ENCODE measurements at regions not wholly inside any gene's neighbourhood (a gene's known extent, or its start where the extent isn't known, plus 50 kb on each side); places are given as distances from the start of the nearest gene placed in this dataset.

DNA sequence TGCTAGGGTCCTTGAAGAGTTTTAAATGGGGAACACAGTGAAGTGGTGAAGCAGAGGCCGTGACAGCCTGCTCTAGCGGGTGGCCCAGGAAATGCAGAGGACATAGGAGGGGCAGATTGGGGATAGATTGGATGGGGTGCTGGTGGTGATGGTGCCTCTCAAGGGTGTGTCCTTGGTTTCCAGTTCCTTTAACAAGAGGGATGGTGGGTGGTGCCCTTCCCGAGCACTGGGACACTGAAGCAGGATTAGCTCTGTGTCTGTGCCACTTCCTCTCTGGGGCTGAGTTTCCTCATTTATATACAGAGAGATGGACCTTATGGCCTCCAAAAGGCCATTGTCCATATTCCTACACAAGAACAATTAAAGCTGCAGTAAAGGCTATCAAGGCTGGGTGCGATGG, 285.5 kb downstream of the TCF7L2 start:
- WGBS, result 92% methylated on average over 4 of the region's 4 CpGs
- ATAC-seq, result peak; percentile 43 to 48
- Histone ChIP-seq H3K4me1 (ENCODE audit: control insufficient read depth, insufficient read depth, low read length) (no peaks in the 10 kb centered on the region), H3K27me3 (ENCODE audit: control insufficient read depth, insufficient read depth) (no peaks in the 10 kb centered on the region), H3K27ac (ENCODE audit: low read length) (no peak overlapping the region), H3K9me3 (ENCODE audit: control insufficient read depth, low read length) (no peaks in the 10 kb centered on the region), H3K4me3 (ENCODE audit: low read length) (no peak overlapping the region)
- intact Hi-C loops (cut with DNase I), result no loop called here
- DNase-seq, result peak in 2 of 3 donors; percentile 22 to 67

DNA sequence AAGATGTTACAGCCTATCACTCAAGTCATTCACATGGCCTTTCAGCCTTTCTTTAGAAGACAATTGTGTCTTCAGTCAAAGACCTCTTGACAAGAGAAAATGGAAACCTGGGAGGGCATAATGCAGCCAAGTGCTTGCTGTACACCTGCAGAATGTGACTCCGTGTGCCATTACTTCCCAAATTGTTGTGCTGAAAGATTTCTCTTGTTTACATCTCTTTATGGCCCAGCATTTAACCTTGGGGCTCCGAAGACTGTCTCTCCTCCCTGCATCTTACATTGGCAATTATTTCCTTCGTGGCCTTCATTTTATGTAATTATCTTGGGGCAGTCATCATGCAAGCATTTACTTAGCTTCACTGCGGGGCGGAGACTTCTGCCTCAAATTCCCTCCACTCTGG, 287.0 kb downstream of the TCF7L2 start:
- no peak overlapping the region for H3K27ac ChIP-seq (ENCODE audit: low read length)
- intact Hi-C loops (cut with DNase I), result no loop called here
- WGBS, result 93% methylated on average over 5 of the region's 5 CpGs
- no peaks in the 10 kb centered on the region for H3K9me3 ChIP-seq (ENCODE audit: control insufficient read depth, low read length)
- DNase-seq (no peak), ATAC-seq (no peak)
- H3K4me1 ChIP-seq (ENCODE audit: control insufficient read depth, insufficient read depth, low read length), result no peaks in the 10 kb centered on the region
- H3K4me3 ChIP-seq (ENCODE audit: low read length), result no peak overlapping the region
- H3K27me3 ChIP-seq (ENCODE audit: control insufficient read depth, insufficient read depth), result no peaks in the 10 kb centered on the region

DNA sequence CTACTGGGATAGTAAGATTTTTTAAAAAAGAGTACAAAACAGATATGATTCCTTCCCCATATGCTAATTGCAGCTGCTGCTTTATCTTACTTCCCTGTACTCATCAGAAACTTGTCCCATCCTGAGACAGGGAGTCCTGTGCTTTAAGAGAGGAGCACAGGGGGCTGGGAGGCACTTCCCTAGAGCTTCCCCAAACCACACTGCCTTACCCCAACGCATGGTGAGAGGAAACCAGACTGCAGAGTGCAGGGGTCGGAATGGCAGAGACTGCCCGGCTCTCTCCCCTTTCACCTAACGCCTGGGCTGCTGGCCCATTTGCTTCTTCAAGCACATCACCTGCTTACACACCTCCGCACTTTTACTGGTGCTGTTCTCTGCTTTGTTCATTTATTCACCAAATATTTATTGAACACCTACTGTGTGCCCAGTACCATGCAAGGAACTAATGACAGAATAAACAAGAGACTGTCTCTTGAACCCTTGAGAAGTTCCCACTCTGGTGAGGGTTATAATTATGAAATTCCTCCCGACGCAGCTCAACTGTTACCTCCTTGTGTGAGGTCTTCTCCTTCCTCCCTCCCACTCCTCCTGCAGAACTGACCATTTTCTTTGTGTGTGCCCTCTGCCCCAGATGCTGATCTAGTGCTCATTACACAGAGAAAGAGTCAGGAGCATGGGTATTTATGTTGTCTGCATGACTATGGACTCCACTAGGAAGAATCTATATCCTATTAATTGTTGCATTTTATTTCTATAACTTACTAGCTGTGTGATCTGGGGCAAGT, 289.7 kb downstream of the TCF7L2 start:
- DNase-seq, result no peak
- H3K27ac ChIP-seq (ENCODE audit: low read length), result no peak overlapping the region
- ATAC-seq, result peak in 1 of 2 donors; percentile 60
- H3K4me1 ChIP-seq (ENCODE audit: control insufficient read depth, insufficient read depth, low read length), result no peaks in the 10 kb centered on the region
- WGBS, result 75% methylated on average over 7 of the region's 7 CpGs
- no peaks in the 10 kb centered on the region for H3K27me3 ChIP-seq (ENCODE audit: control insufficient read depth, insufficient read depth)
- H3K4me3 ChIP-seq (ENCODE audit: low read length), result no peak overlapping the region
- no peaks in the 10 kb centered on the region for H3K9me3 ChIP-seq (ENCODE audit: control insufficient read depth, low read length)
- intact Hi-C loops (cut with DNase I), result no loop called here

DNA sequence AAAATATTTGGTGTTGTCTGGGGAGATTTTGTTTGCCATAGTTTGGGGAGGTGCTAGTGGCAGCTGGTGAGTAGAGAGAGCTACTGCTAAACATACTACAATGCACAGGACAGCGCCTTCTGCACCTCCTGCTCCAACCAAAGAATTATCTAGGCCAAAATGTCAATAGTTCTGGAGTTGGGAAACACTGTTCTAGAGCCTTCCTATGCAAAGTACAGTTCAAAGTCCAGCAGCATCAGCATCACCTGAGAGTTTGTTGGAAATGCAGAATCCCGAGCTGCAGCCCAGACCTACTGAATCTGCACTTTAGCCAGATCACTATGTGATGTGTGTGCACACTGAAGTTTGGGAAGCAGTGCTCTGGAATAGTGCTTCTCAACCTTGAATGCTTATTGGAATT, 290.7 kb downstream of the TCF7L2 start:
- intact Hi-C loops (cut with DNase I), result no loop called here
- no peak for ATAC-seq

DNA sequence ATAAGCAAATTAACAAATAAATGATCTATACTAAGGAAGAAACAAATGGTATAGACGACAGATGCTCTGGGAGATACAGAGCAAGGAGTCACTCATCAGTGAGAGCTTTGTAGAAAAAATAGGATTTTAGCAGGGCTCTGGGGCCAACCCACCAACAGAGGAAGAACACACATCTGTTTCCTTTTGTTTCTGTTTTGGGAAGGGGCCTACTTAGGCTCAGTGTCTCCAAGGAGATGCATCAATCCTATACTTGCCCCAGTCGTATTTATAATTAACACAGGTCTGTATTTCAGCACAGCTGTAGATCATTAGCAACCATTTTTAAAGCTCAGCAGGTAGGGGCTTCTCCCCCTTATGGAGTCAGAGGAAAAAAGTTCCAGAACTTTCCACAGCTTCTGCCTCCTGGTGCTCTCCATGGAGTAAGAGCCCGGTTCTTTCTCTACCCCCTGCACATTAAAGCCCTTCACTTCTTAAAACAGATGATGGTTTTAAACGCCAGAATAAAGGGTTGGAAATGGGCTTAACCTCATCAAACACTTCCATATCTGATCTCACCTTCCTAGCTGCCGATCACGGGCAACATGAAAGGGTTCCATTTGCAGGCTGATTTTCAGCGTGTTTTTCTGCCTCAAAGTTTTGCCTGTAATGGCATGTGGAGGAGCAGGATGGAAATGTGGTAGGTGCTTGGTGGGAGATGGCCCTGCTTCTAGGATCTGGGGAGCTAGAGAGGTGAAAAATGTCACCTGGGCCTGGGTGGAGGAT, 291.7 kb downstream of the TCF7L2 start:
- intact Hi-C loops (cut with DNase I), result no loop called here
- DNase-seq (no peak), ATAC-seq (no peak)
- Histone ChIP-seq H3K27me3 (ENCODE audit: control insufficient read depth, insufficient read depth) (no peaks in the 10 kb centered on the region), H3K9me3 (ENCODE audit: control insufficient read depth, low read length) (no peaks in the 10 kb centered on the region), H3K4me1 (ENCODE audit: control insufficient read depth, insufficient read depth, low read length) (no peaks in the 10 kb centered on the region), H3K27ac (ENCODE audit: low read length) (no peak overlapping the region), H3K4me3 (ENCODE audit: low read length) (no peak overlapping the region)
- 75% methylated on average over 7 of the region's 7 CpGs for WGBS

More for the DNA sequence above, 290.7 kb downstream of the TCF7L2 start:
- WGBS, result 95% methylated on average over 2 of the region's 2 CpGs
- H3K9me3 ChIP-seq (ENCODE audit: control insufficient read depth, low read length), result no peaks in the 10 kb centered on the region
- no peaks in the 10 kb centered on the region for H3K27me3 ChIP-seq (ENCODE audit: control insufficient read depth, insufficient read depth)
- H3K4me1 ChIP-seq (ENCODE audit: control insufficient read depth, insufficient read depth, low read length), result no peaks in the 10 kb centered on the region
- no peak overlapping the region for H3K27ac ChIP-seq (ENCODE audit: low read length)
- DNase-seq, result no peak
- no peak overlapping the region for H3K4me3 ChIP-seq (ENCODE audit: low read length)

DNA sequence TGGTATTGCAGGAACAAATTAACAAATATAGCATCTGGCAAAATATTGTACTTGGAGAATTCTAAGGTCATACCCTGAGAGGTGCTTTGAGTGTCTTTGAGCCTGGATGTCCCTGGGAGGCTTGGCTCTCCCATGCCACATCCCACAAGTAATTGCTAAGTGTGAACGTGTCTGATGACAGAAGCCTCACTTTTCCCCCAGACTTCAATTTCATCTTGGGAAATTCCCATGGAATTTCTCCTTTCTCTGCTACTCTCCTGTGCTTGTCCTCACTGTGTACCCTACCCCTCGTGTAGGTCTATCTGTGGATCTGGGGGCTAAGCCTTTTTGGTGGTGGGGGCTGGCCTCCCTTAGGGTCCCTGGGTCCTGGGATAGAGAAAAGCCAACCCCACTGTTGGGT, 293.3 kb downstream of the TCF7L2 start:
- no peaks in the 10 kb centered on the region for H3K4me1 ChIP-seq (ENCODE audit: control insufficient read depth, insufficient read depth, low read length)
- H3K27me3 ChIP-seq (ENCODE audit: control insufficient read depth, insufficient read depth), result no peaks in the 10 kb centered on the region
- no peak for ATAC-seq
- 92% methylated on average over 2 of the region's 2 CpGs for WGBS
- no peak for DNase-seq
- intact Hi-C loops (cut with DNase I), result no loop called here
- no peak overlapping the region for H3K27ac ChIP-seq (ENCODE audit: low read length)
- H3K9me3 ChIP-seq (ENCODE audit: control insufficient read depth, low read length), result no peaks in the 10 kb centered on the region
- no peak overlapping the region for H3K4me3 ChIP-seq (ENCODE audit: low read length)

DNA sequence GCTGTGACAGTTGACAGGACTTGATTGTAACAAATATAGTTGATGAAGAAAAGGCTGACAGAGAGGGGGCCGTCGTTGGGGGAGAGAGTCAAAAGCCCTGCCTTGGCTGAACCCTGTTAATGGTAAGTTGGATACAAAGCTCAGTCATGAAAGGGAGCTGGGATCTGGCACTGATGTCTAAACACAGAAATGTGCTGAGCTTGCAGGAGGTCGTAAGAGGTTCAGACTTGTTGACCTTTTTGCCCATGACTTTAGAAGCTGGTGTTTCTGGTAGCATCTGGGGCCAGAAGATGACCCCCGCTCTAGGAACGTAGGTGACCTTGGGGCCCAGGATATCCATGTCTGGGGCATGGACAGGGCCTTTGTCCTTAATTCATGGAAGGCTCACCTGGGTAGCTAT, 294.7 kb downstream of the TCF7L2 start:
- DNase-seq (no peak), ATAC-seq (no peak)
- no peaks in the 10 kb centered on the region for H3K4me1 ChIP-seq (ENCODE audit: control insufficient read depth, insufficient read depth, low read length)
- no peaks in the 10 kb centered on the region for H3K9me3 ChIP-seq (ENCODE audit: control insufficient read depth, low read length)
- no peak overlapping the region for H3K4me3 ChIP-seq (ENCODE audit: low read length)
- intact Hi-C loops (cut with DNase I), result no loop called here
- no peaks in the 10 kb centered on the region for H3K27me3 ChIP-seq (ENCODE audit: control insufficient read depth, insufficient read depth)
- no peak overlapping the region for H3K27ac ChIP-seq (ENCODE audit: low read length)
- WGBS, result 84% methylated on average over 5 of the region's 5 CpGs

DNA sequence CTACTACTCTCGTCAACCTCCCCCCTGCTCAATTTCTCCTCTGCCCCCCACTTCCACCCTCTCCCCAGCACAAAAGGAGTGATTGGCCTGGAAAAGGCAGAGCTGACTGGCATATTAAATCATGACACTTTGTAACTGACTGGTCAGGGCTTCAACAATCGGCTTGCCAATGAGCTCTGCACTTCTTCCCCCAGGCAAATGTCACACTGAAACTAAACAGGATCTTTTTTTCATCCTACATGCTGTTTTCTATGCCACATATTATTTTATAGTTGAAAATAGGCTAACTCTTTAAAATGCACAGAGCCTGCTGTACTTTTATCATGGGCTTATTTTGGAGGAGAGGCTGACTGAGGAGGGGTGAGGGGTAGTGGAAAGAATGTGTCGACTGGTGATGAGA, 295.2 kb downstream of the TCF7L2 start:
- 82% methylated on average over 3 of the region's 3 CpGs for WGBS
- intact Hi-C loops (cut with DNase I), result no loop called here
- no peaks in the 10 kb centered on the region for H3K27me3 ChIP-seq (ENCODE audit: control insufficient read depth, insufficient read depth)
- no peak for ATAC-seq
- H3K9me3 ChIP-seq (ENCODE audit: control insufficient read depth, low read length), result no peaks in the 10 kb centered on the region
- H3K4me3 ChIP-seq (ENCODE audit: low read length), result no peak overlapping the region
- no peak for DNase-seq
- no peaks in the 10 kb centered on the region for H3K4me1 ChIP-seq (ENCODE audit: control insufficient read depth, insufficient read depth, low read length)
- H3K27ac ChIP-seq (ENCODE audit: low read length), result no peak overlapping the region

DNA sequence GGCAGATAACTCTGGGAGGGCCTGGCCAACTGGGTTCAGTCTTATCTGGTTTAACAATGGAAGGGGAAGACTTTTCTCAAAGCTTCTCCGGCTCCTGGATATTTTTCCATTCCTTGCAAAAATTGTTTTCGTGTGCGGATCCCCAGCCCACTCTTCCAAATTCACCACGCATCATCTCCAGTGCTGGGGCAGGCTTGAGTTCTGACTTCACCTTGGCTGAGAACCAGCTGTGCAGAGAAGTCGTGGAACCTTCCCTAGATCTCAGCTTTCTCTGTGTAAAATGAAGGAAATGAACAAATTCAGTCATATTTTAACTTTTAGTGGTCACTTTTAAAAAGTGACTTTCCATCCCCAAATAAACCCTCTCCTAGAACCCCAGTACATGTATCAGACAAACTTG, 297.0 kb downstream of the TCF7L2 start:
- peak in 1 of 2 donors; percentile 60 for ATAC-seq
- no peaks in the 10 kb centered on the region for H3K9me3 ChIP-seq (ENCODE audit: control insufficient read depth, low read length)
- H3K27ac ChIP-seq (ENCODE audit: low read length), result no peak overlapping the region
- no peaks in the 10 kb centered on the region for H3K4me1 ChIP-seq (ENCODE audit: control insufficient read depth, insufficient read depth, low read length)
- H3K27me3 ChIP-seq (ENCODE audit: control insufficient read depth, insufficient read depth), result no peaks in the 10 kb centered on the region
- intact Hi-C loops (cut with DNase I), result no loop called here
- no peak for DNase-seq
- no peak overlapping the region for H3K4me3 ChIP-seq (ENCODE audit: low read length)
- 46% methylated on average over 5 of the region's 5 CpGs for WGBS

DNA sequence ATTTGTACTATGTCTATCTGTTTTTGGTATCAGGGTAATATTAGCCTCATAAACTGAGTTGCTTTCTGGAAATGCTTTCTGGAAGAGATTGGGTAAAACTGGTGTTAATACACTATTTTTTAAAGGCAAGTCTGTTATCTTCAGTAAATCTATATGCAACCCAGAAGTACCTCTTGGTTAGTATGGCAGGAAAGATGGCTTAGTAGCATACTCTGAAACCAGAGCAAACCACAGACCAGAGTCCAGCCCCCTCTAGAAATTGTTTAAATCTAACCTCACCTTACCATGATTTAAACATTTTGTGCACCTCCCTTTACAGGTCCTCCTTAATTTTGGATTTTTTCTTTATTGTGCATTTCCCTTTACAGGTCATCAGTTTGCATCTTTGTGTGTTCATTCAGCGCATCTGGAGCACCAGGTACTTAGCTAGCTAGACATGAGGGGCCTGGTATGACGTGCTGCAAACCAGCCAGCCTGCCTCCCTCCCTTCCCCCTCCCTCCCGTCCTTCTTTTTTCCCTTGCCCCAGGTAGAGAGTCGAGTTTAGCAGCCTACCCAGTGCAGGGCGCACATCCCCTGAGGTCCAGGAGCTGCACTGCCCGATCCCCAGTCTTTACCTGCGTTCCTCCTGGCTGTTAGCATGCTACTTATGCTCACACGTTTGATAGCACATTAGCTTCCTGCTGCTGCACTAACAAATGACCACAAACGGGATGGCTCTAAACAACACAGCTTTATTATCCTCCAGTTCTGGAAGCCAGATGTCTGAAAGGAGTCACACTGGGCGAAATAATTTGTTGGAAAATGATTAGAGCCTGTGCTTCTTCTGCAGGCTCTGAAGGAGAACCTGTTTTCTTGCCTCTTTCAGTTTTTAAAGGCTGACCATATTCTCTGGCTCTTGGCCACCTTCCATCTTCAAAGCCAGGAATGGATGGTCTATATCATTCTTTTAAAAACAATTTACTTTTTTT, 299.9 kb upstream of the HABP2 start:
- no peaks in the 10 kb centered on the region for H3K9me3 ChIP-seq (ENCODE audit: control insufficient read depth, low read length)
- no peaks in the 10 kb centered on the region for H3K4me1 ChIP-seq (ENCODE audit: control insufficient read depth, insufficient read depth, low read length)
- intact Hi-C loops (cut with DNase I), result no loop called here
- H3K27ac ChIP-seq (ENCODE audit: low read length), result no peak overlapping the region
- no peaks in the 10 kb centered on the region for H3K27me3 ChIP-seq (ENCODE audit: control insufficient read depth, insufficient read depth)
- DNase-seq (no peak), ATAC-seq (no peak)
- H3K4me3 ChIP-seq (ENCODE audit: low read length), result no peak overlapping the region
- WGBS, result 54% methylated on average over 10 of the region's 10 CpGs

Data from right cardiac atrium (tissue), 5 donors.